GM12864 (cell line): ENCODE measurements at regions not wholly inside any gene's neighbourhood (a gene's known extent, or its start where the extent isn't known, plus 50 kb on each side); places are given as distances from the start of the nearest gene placed in this dataset.
"Not testable (repeated sequence)": the region's sequence is repeated elsewhere in the genome, so short reads cannot be mapped to it uniquely, and the experiment has no call there.

Source experiments
- DNase-seq: peaks from one replicate; pipeline ENCODE4 v3.0.0-alpha.2; 2011; ENCODE audit warnings: low read depth
- H3K4me3 ChIP-seq: 2 replicates; pipeline ENCODE4 v1.5.1; 2011; ENCODE audit warnings: mild to moderate bottlenecking, low read depth, low read length, control low read depth
- TF ChIP-seq, protein P1 (sequence below): IDR thresholded peaks from 2 replicates; pipeline ENCODE4 v1.5.1; 2011; ENCODE audit warnings: low read depth, mild to moderate bottlenecking, moderate library complexity, low read length, control low read depth, inconsistent platforms; ENCODE audit errors: missing control alignments

GRCh38 chr4:165548702-165549101, 169.9 kb downstream of the CPE start:
- TF ChIP-seq, protein P1, sequence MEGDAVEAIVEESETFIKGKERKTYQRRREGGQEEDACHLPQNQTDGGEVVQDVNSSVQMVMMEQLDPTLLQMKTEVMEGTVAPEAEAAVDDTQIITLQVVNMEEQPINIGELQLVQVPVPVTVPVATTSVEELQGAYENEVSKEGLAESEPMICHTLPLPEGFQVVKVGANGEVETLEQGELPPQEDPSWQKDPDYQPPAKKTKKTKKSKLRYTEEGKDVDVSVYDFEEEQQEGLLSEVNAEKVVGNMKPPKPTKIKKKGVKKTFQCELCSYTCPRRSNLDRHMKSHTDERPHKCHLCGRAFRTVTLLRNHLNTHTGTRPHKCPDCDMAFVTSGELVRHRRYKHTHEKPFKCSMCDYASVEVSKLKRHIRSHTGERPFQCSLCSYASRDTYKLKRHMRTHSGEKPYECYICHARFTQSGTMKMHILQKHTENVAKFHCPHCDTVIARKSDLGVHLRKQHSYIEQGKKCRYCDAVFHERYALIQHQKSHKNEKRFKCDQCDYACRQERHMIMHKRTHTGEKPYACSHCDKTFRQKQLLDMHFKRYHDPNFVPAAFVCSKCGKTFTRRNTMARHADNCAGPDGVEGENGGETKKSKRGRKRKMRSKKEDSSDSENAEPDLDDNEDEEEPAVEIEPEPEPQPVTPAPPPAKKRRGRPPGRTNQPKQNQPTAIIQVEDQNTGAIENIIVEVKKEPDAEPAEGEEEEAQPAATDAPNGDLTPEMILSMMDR: no peak
- H3K4me3 ChIP-seq: no peak overlapping the region
- no peak for DNase-seq

DNA sequence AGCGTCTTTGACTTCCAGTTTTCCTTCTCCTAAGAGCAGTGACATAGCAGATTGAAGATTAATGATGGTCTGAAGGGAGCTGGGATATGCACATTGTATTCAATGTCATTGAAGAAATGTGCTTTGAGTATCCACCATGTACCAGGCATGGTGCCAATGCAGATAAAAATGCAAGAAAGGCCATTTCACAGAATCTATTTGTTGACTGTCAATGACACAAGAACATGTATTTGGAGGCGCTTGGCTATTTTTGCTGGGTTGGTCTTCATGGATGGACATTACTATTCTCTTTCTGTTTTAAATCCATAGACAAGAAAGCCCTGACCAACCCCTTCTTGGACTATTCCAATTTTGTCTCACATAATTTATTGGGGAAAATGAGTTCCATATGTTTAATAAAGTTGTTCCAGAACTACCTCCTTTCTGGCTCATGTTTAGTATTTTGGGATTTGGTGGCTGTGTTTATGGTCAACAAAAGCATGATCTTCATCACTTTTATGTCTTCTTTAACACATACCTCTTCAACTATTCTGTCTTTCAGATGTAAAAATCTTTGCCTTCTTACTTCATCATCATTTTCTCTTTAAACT, 174.5 kb downstream of the CPE start:
- H3K4me3 ChIP-seq: no peak overlapping the region
- TF ChIP-seq, protein P1: no peak
- DNase-seq: no peak

- TF ChIP-seq, protein P1: no peak
- no peak overlapping the region for H3K4me3 ChIP-seq
- no peak for DNase-seq
Observed at GRCh38 chr4:165555302-165555701, 176.5 kb downstream of the CPE start.

DNA sequence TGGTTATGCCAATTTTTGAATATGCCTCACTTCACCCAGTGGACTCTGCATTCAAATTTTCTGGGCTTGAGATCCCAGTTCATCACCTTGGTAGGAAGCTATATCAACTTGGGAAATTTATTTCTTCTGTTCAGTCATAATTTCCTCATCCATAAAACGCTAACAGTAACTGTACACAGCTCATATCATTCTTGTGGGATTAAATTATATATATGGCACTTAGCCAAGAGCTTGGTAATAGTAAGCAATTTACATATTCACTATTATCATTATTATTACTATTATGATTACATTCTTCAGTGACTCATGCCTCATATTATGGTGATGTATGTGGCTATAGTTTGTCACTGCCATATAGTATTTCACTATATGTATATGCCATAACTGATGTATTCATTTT, 177.6 kb downstream of the CPE start:
- DNase-seq: no peak
- TF ChIP-seq, protein P1: no peak
- H3K4me3 ChIP-seq: no peak overlapping the region

GRCh38 chr4:165560941-165561340, 182.1 kb downstream of the CPE start:
- no peak overlapping the region for H3K4me3 ChIP-seq
- TF ChIP-seq, protein P1: no peak
- no peak for DNase-seq

DNA sequence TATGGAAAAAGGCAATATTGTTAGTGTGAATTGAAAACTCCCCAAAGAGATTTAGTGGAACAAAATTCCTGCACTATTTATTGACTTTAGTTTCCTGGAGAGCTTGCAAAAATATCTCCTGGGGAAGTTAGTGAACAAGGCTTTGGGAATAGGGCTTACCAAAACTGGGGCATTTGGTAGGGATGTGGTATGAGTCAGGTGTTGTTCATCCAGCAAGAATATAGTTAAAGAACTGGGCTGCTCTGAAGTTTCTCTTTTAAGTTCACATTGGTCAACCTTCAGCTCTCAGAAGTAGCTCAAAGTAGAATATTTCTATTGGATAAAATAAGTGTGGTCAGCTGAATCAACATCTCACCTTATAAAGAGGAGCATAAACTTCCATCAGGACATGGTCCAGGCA, 185.0 kb downstream of the CPE start:
- TF ChIP-seq, protein P1: no peak
- DNase-seq: no peak
- no peak overlapping the region for H3K4me3 ChIP-seq

DNA sequence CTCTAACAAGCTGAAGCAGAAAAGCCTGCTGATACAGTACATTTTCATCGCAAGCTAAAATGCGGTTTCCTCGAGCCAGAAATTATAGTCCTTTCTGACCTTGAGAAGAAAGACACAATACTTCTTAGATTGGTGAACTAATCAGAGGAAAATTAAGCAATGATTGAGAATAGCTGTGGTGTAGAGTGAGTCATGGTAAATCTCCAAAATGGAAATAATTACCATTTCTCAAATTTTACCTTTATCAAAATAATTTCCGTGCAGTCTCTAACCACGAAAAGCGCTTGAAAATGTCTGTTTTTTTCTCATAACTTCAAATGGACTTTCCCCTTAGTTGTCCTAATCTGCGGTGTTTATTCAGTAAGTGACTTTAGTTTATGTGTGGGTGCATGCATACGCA, 190.2 kb downstream of the CPE start:
- no peak for DNase-seq
- no peak overlapping the region for H3K4me3 ChIP-seq
- TF ChIP-seq, protein P1: no peak

- H3K4me3 ChIP-seq, DNase-seq: not testable (repeated sequence)
Observed at GRCh38 chr4:165571476-165571875, 192.7 kb downstream of the CPE start.
